GM19395 (cell line): ENCODE measurements at regions not wholly inside any gene's neighbourhood (a gene's known extent, or its start where the extent isn't known, plus 50 kb on each side); places are given as distances from the start of the nearest gene placed in this dataset.

Experiments used
- ATAC-seq: cut with Tn5 transposase; IDR thresholded peaks from one replicate; pipeline ENCODE4 v1.9.1; 2021; ENCODE audit warnings: mild to moderate bottlenecking, moderate library complexity; ENCODE audit not compliant: unreplicated experiment

DNA sequence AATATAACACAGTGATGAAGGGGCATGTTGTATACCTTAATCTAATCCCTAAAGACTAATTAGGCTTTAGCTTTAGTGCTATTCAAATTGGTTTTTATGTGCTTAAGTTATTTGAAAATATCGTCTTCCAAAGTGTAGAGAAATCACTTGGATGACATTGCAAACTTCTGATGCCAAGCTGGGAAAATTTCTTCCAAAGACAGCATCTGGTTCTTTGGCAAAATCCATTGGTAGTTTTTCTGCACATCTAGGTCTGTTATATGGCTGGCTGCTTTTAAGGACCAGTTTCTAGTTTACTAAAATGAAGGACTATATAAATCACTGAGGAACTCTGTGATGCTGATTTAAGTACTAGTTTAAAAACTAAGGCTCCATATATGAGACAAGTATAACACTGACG lies 2362.3 kb downstream of the PCDH9 start:
- ATAC-seq = no peak

GRCh38 chr13:64866331-64866730 lies 2363.8 kb downstream of the PCDH9 start:
- no peak for ATAC-seq

DNA sequence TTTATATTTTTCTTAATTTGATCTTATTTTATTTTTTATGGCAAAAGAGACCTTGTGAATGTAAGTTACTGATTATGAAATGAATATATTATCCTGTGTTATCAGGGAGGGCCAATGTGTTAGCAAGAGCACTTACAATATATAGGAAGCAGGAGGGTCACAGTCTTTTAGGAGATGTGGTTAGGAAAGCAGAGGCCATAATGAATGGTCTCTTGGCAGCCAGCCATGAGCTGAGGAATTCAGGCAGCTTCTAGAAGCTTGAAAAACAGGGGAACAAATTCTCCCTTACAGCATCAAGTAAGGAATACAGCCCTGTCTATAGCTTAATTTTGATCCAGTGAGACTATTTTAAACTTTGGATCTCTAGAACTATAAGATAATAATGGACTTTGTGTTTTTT lies 2374.6 kb downstream of the PCDH9 start:
- no peak for ATAC-seq

DNA sequence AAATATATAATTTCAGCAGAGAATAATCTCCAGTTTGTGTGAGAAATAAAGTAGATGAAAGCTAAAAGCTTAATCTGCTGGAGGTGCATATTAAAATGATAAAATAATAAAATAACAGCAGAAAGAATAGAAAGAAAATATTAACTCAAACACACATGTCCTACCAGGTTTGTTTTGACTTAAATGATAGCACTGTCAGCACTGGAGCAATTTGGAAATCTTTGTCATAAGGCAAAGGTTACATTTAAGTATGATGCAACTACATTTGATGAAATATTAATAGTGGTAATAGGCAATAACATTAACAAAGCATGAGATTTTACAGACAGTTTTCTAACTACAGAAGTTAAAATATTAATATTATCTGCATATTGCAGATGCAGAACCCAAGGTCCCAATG lies 2380.1 kb downstream of the PCDH9 start:
- no peak for ATAC-seq

DNA sequence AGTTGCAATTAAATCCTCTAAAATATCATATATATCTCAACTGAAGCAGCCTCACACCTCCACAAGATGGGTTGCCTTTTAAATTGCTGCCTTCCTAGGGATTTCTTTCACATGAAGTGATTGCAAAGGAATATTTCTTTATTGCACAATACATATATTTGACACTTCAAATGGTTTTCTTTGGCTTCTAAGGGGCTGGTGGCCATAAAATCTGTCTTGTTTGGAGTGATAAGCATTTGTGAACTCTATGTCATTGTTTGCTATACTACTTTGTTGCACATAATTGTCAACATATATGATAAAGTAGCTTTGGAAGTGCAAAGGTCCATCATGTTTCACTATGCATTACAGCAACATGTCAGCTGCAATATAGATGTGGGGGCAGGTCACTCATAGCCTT lies 2380.9 kb downstream of the PCDH9 start:
- ATAC-seq = no peak

DNA sequence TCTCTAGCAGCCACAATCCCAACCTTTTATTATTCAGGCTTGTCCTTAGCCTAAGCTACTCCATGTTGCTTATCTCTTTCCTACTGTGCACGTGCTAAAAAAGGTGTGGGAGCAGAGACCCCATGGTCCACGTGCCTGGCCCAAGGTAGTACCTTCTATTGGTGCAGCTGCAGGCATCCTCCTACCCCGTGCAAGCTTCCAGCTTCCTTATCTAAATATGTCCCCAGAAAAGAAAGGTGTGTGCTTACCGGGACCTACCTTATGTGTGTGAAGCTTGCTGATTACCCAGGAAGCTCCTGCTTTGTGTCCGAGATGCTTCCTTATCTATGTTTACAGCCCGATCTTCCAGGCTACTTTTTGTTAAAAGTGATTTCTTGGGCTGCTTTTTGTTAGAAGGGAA lies 2382.4 kb downstream of the PCDH9 start:
- ATAC-seq = no peak

DNA sequence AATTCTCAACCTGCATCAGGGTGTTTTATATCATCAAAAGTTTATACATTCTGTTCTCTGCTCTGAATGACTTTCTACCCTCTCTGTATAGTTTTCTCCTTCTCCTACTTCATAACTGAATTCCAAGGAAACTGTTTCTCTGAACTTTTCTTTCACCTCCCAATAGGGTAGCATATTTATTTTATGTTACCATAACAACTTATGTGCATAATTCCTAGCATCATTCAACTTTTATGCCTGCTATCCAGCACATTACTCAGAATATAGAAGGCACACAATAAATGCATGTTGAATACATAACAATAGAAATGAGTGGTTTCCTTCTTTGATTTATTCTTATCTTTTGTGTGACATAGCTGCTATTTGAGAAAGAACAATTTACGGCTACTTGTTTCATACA lies 2385.0 kb downstream of the PCDH9 start:
- ATAC-seq = no peak

- ATAC-seq = no peak
Measured at GRCh38 chr13:64819081-64819480, 2411.1 kb downstream of the PCDH9 start.

DNA sequence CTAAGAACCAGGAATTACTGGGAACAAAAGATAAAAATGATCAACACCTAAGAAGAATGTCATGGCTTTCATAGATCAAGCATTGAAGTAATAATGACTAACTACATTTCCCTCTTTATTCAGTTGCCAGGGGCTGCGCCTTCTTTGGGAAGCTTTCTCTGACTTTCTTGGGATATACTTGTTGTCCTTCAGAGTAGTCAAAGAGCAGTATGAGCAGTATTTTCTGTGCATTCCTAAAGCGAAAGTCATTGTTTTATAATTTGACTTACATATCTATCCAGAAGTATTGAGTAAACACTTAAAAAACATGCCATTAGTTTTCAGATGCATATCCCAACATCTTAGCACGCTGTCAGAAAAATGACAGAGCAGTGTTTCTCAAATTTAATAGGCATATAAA lies 2412.4 kb downstream of the PCDH9 start:
- ATAC-seq = no peak

DNA sequence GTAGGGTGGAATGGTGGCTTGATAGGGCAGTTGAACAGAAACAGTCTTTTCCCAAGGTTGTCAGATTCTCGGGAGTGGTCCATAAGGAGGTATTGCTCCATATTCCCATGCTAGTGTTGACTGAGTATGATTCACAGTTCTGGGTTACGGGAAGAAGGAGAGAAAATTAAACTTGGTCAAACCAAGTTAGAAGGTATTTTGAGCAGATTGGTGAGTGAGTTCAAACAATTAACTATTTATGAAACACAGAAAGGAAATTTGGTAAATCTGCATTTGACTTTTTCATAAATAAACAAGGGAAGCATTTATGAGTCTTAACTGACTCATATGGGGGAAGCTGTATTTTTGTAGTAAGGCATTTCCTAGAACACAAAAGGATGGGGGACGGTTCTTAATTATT lies 2419.4 kb downstream of the PCDH9 start:
- ATAC-seq = no peak

GRCh38 chr13:64808704-64809103 lies 2421.4 kb downstream of the PCDH9 start:
- ATAC-seq = no peak

GRCh38 chr13:64801768-64802167 lies 2428.4 kb downstream of the PCDH9 start:
- no peak for ATAC-seq

- ATAC-seq = no peak
Measured at GRCh38 chr13:64798422-64798821, 2431.7 kb downstream of the PCDH9 start.

GRCh38 chr13:64793592-64793991 lies 2436.5 kb downstream of the PCDH9 start:
- ATAC-seq = no peak

DNA sequence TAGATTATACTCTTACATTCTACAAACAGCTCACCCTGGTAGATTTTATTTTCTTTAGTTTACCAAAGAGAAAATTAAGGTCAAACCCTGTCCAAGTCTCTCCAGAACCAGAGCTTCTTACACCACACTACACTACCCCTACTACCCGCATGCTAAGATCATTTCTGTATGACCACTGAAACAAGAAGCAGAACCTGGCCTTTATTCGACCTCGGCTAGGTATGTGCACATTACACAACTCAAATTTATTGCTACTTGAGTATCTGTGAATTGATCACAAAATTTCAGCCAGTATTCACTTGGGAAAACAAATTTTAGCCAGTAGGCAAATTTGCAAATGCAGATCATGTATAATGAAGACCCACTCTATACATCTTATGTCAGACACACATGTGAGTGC lies 2437.0 kb downstream of the PCDH9 start:
- no peak for ATAC-seq

- no peak for ATAC-seq
Measured at GRCh38 chr13:64791373-64791772, 2438.8 kb downstream of the PCDH9 start.

- no peak for ATAC-seq
Measured at GRCh38 chr13:64782466-64782865, 2447.7 kb downstream of the PCDH9 start.

DNA sequence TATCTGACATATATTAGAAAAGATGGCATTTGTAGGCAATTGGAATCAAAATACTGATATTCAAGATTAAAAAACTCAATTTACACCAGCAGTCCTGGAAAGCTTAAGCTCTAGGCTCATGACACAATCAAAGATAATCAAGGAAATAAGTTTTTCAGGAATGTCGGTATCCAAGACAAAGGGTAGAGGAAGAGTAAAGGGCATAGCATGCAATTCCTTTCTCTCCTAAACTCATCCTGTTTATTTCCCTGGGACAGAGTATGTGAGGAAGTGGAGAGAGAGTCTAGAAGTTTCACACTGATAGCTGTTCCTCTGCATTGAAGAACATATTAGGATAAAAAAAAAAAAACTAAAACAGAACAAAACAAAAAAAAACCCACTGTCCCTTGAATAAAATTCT lies 2452.1 kb downstream of the PCDH9 start:
- ATAC-seq = no peak

GRCh38 chr13:64774915-64775314 lies 2455.2 kb downstream of the PCDH9 start:
- no peak for ATAC-seq

- ATAC-seq = no peak
Measured at GRCh38 chr13:64770743-64771142, 2459.4 kb downstream of the PCDH9 start.

DNA sequence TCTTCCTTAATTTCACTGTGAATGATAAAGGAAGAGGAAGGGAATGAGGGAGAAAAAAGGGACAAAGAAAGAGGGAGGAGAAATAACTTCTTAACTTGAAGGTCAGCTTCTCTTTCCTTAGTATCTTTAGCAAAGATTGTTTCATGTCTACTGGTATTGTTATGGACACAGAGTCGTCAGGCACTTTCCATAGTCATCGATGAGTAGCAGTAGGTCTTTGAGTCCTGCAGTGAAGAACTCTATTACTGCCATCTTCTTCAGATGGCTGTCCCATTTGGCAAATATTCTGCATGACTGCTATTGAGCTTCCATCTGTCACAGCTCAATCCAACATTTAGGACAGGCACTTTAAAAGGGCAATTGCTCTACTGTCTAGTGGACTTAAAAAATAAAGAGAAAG lies 2463.1 kb downstream of the PCDH9 start:
- no peak for ATAC-seq

- ATAC-seq = no peak
Measured at GRCh38 chr13:64765636-64766035, 2464.5 kb downstream of the PCDH9 start.

DNA sequence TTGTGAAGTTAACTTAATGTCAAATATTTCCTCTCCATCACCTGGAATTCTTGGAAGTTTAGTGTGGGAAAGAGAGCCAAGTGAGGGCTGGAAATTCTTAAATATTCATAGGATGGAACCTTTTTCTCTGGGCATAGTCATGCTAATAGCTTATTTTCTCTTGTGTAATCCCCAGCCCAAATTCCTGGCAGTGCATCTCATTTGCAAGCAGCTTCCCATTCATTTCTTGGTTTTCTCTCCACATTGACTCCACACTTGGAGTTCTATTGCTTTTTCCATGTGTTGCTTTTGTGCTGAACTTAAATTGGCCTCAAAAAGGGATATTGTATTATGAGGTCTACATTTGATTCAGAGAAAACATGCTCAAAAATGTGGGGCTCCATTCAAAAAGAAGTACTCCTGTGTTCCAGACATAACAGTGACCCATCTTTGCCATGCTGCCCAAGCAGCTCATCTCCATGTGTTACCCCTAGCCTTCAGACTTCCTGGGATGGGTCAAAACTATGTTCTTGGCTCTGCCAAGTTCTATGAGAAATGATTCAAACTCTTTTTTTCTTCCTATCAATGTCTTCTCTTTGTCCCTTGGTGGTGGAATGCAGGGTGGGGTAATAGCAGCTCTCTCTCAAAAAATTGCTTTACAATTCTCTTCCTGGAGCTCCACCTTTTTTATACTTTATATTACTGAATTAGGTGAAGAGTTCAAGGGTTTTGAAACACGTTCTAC lies 2471.5 kb downstream of the PCDH9 start:
- ATAC-seq = no peak
